Naive thymus-derived CD4-positive, alpha-beta T cell (primary cell): ENCODE measurements at regions not wholly inside any gene's neighbourhood (a gene's known extent, or its start where the extent isn't known, plus 50 kb on each side); places are given as distances from the start of the nearest gene placed in this dataset.
"Not testable (repeated sequence)": the region's sequence is repeated elsewhere in the genome, so short reads cannot be mapped to it uniquely, and the experiment has no call there.

Experiments
- ATAC-seq: fragments of 150-1000 bp; cut with Tn5 transposase; 2 replicates; pipeline ENCODE4 v1.10.0; 2021; ENCODE audit warnings: mild to moderate bottlenecking, moderate library complexity
- CTCF ChIA-PET: fragments of 350-600 bp; sonication (Branson Sonifier 250); formaldehyde crosslinking; loops from one replicate; lab custom pipeline; 2021; ENCODE audit warnings: antibody characterized with exemption; lab: Charles Lee
- POLR2A ChIA-PET: fragments of 350-600 bp; sonication (Branson Sonifier 250); formaldehyde crosslinking; loops from one replicate; lab custom pipeline; 2021; ENCODE audit warnings: antibody characterized with exemption, inconsistent platforms; lab: Charles Lee
- DNase-seq, 9 donors: peaks; one replicate each; pipeline versions ENCODE4 v3.0.0 to v3.0.0-alpha.2; 2020 to 2022; ENCODE audit warnings: mixed read lengths in 1 of 9
- H3K27ac ChIP-seq: one replicate; pipeline ENCODE4 v1.7.0; 2013; ENCODE audit warnings: mild to moderate bottlenecking, low read depth, low read length, moderate library complexity
- H3K27me3 ChIP-seq, 2 donors: one replicate each; pipeline ENCODE4 v1.7.0; 2013; ENCODE audit warnings: low read length in 2 of 2, mild to moderate bottlenecking in 2 of 2, moderate library complexity in 2 of 2; ENCODE audit not compliant: control insufficient read depth in 2 of 2, insufficient read depth in 2 of 2
- H3K36me3 ChIP-seq, 3 experiments: 1 replicate in 2 of 3; 2 replicates in 1 of 3; pipeline ENCODE4 v1.7.0; 2013; ENCODE audit warnings: low read length in 3 of 3, mild to moderate bottlenecking in 3 of 3, moderate library complexity in 1 of 3; ENCODE audit not compliant: insufficient read depth in 3 of 3, control insufficient read depth in 2 of 3
- H3K4me1 ChIP-seq, 2 donors: one replicate each; pipeline ENCODE4 v1.7.0; 2013; ENCODE audit warnings: low read length in 2 of 2, mild to moderate bottlenecking in 2 of 2, moderate library complexity in 1 of 2; ENCODE audit not compliant: control insufficient read depth in 2 of 2, insufficient read depth in 2 of 2
- H3K4me3 ChIP-seq: 2 replicates; pipeline ENCODE4 v1.7.0; 2013; ENCODE audit warnings: mild to moderate bottlenecking, low read length
- H3K9me3 ChIP-seq, 3 experiments: 1 replicate in 2 of 3; 2 replicates in 1 of 3; pipeline ENCODE4 v1.7.0; 2013; ENCODE audit warnings: low read length in 3 of 3; ENCODE audit not compliant: control insufficient read depth in 2 of 3
- H3K27ac Mint-ChIP-seq, 9 donors: one replicate each; pipeline ENCODE4 v1.8.0; 2020 to 2022; ENCODE audit warnings: mixed read lengths in 9 of 9, mild to moderate bottlenecking in 8 of 9, moderate library complexity in 5 of 9, inconsistent platforms in 2 of 9
- H3K27me3 Mint-ChIP-seq, 5 donors: one replicate each; pipeline ENCODE4 v1.8.0; 2021 to 2022; ENCODE audit warnings: mixed read lengths in 5 of 5, mild to moderate bottlenecking in 1 of 5
- H3K36me3 Mint-ChIP-seq, 5 donors: one replicate each; pipeline ENCODE4 v1.8.0; 2020 to 2022; ENCODE audit warnings: mixed read lengths in 5 of 5, mild to moderate bottlenecking in 3 of 5, inconsistent platforms in 1 of 5
- H3K4me1 Mint-ChIP-seq, 7 donors: one replicate each; pipeline ENCODE4 v1.8.0; 2020 to 2022; ENCODE audit warnings: mixed read lengths in 7 of 7, mild to moderate bottlenecking in 3 of 7, inconsistent platforms in 1 of 7
- H3K4me3 Mint-ChIP-seq, 10 donors: one replicate each; pipeline ENCODE4 v1.8.0; 2020 to 2022; ENCODE audit warnings: mild to moderate bottlenecking in 10 of 10, mixed read lengths in 10 of 10, moderate library complexity in 6 of 10, inconsistent platforms in 2 of 10
- H3K9me3 Mint-ChIP-seq, 11 donors: one replicate each; pipeline ENCODE4 v1.8.0; 2020 to 2022; ENCODE audit warnings: mixed read lengths in 11 of 11, mild to moderate bottlenecking in 4 of 11, inconsistent platforms in 1 of 11, moderate library complexity in 1 of 11
- intact Hi-C, 2 donors: fragments of 100-400 bp; cut with micrococcal nuclease; formaldehyde crosslinking; loops; one replicate each; pipeline ENCODE4 v1.15.1; 2023

DNA sequence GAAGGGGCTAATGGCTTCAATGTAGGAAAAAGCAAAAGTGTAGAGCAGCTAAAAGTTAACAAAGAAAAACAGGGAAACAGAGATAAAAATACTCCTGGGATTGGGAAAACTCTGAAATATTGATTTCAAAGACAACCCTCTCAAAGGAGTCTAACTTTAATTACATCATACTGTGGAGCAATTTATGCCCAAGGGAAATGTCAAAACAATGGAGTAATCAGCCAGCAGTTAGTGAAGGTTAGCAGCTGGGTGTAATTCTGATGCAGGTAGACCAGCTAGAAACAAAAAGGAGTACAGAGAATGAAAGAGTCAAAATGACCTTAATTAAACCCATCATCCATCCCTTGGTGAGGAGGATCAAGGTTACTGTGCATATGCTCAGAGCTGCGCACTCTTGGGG, 169.0 kb downstream of the ADAM29 start:
- Mint-ChIP-seq H3K27me3 (no peaks in the 10 kb centered on the region), H3K4me1 (no peaks in the 10 kb centered on the region), H3K9me3 (peaks cover 0 to 13% (median 0%) of the 10 kb centered on the region in 11 donors), H3K4me3 (no peak overlapping the region), H3K36me3 (no peaks in the 10 kb centered on the region), H3K27ac (no peak overlapping the region)
- no peaks in the 10 kb centered on the region for H3K4me1 ChIP-seq
- POLR2A ChIA-PET = no interaction called here
- DNase-seq (no peak), ATAC-seq (no peak)
- H3K27me3 ChIP-seq = no peaks in the 10 kb centered on the region
- no peaks in the 10 kb centered on the region for H3K9me3 ChIP-seq
- H3K27ac ChIP-seq = no peak overlapping the region
- intact Hi-C loops = no loop called here
- no peaks in the 10 kb centered on the region for H3K36me3 ChIP-seq
- CTCF ChIA-PET = no interaction called here
- H3K4me3 ChIP-seq = no peak overlapping the region

DNA sequence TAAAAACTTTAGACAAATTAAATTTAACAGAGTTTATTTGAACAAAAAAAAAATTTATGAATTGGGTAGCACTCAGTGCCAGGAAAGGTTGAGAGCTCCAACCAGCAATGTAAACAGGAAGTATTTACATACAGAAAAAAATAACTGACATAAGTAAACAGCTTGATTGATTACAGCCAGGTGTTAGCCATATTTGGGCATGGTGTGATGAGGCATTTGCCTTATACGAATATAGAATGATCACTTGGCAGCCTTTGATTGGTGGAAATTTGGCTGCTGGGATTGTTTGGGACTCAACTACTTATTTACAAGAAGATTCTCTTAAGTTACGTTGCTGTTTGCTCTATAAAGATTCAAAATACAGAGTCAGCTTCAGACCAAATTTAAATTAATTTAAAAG, 172.0 kb downstream of the ADAM29 start:
- ChIA-PET CTCF (no interaction called here), POLR2A (no interaction called here)
- Mint-ChIP-seq H3K4me1 (no peaks in the 10 kb centered on the region), H3K27ac (no peak overlapping the region), H3K27me3 (no peaks in the 10 kb centered on the region), H3K36me3 (no peaks in the 10 kb centered on the region), H3K9me3 (peaks cover 0 to 15% (median 2%) of the 10 kb centered on the region in 11 donors), H3K4me3 (no peak overlapping the region)
- Histone ChIP-seq H3K4me1 (no peaks in the 10 kb centered on the region), H3K9me3 (no peaks in the 10 kb centered on the region), H3K36me3 (no peaks in the 10 kb centered on the region), H3K27me3 (no peaks in the 10 kb centered on the region), H3K4me3 (no peak overlapping the region), H3K27ac (no peak overlapping the region)
- ATAC-seq (no peak), DNase-seq (no peak)
- intact Hi-C loops = no loop called here

DNA sequence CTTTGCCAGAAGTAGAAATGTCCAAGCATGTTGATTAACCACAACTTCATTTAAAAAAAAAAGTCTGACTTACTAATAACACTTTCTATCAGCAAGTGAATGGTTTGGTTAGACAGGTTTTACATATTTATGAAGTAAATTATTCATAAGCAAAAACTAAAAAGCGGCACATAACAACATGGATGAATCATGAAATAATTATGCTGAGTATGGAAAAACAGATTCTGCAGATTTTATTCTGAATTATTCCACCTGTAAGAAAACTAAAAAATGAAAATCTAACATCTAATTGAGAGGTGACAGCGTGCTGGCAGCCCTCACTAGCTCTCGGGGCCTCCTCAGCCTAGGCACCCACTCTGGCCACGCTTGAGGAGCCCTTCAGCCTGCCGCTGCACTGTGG, 173.5 kb downstream of the ADAM29 start:
- intact Hi-C loops = no loop called here

DNA sequence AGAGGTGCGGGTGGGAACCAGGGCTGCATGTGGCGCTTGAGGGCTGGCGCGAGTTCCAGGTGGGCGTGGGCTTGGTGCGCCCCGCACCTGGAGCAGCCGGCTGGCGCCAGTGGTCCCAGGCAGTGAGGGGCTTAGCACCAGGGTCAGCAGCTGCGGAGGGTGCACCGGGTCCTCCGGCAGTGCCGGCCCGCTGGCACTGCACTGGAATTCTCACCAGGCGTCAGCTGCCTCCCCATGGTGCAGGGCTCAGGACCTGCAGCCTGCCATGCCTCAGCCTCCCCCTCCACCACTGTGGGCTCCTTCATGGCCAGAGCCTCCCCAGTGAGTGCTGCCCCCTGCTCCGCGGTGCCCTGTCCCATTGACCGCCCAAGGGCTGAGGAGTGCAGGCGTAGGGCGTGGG, 174.0 kb downstream of the ADAM29 start:
- Histone ChIP-seq H3K36me3 (no peaks in the 10 kb centered on the region), H3K9me3 (no peaks in the 10 kb centered on the region), H3K27ac (no peak overlapping the region), H3K4me3 (no peak overlapping the region), H3K27me3 (no peaks in the 10 kb centered on the region), H3K4me1 (no peaks in the 10 kb centered on the region)
- ChIA-PET CTCF (no interaction called here), POLR2A (no interaction called here)
- H3K27ac Mint-ChIP-seq = no peak overlapping the region
- ATAC-seq (no peak), DNase-seq (no peak)
- H3K9me3 Mint-ChIP-seq = peaks cover 0 to 27% (median 3%) of the 10 kb centered on the region in 11 donors
- H3K4me1 Mint-ChIP-seq = no peaks in the 10 kb centered on the region
- intact Hi-C loops = no loop called here
- H3K36me3 Mint-ChIP-seq = no peaks in the 10 kb centered on the region
- no peaks in the 10 kb centered on the region for H3K27me3 Mint-ChIP-seq
- no peak overlapping the region for H3K4me3 Mint-ChIP-seq

More for the DNA sequence above, 173.5 kb downstream of the ADAM29 start:
- Mint-ChIP-seq H3K4me1 (no peaks in the 10 kb centered on the region), H3K36me3 (no peaks in the 10 kb centered on the region), H3K4me3 (no peak overlapping the region), H3K9me3 (peaks cover 0 to 27% (median 3%) of the 10 kb centered on the region in 11 donors), H3K27me3 (no peaks in the 10 kb centered on the region), H3K27ac (no peak overlapping the region)
- Histone ChIP-seq H3K9me3 (no peaks in the 10 kb centered on the region), H3K4me3 (no peak overlapping the region), H3K27ac (no peak overlapping the region), H3K36me3 (no peaks in the 10 kb centered on the region), H3K27me3 (no peaks in the 10 kb centered on the region), H3K4me1 (no peaks in the 10 kb centered on the region)
- ChIA-PET CTCF (no interaction called here), POLR2A (no interaction called here)
- DNase-seq (no peak), ATAC-seq (no peak)

DNA sequence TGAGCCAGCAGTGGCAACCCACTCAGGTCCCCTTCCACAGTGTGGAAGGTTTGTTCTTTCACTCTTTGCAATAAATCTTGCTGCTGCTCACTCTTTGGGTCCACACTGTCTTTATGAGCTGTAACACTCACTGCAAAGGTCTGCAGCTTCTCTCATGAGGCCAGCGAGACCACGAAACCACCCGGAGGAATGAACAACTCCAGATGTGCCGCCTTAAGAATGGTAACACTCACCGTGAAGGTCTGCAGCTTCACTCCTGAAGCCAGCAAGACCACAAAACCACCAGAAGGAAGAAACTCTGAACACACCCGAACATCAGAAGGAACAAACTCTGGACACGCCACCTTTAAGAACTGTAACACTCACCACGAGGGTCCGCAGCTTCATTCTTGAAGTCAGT, 174.9 kb downstream of the ADAM29 start:
- H3K27ac ChIP-seq, H3K4me1 ChIP-seq, H3K27me3 Mint-ChIP-seq, H3K9me3 ChIP-seq, intact Hi-C loops, H3K4me3 Mint-ChIP-seq, H3K4me1 Mint-ChIP-seq, CTCF ChIA-PET, POLR2A ChIA-PET, H3K4me3 ChIP-seq, ATAC-seq, H3K27me3 ChIP-seq, H3K27ac Mint-ChIP-seq, H3K36me3 ChIP-seq, H3K36me3 Mint-ChIP-seq, DNase-seq: not testable (repeated sequence)
- peaks cover 0 to 27% (median 4%) of the 10 kb centered on the region in 11 donors for H3K9me3 Mint-ChIP-seq

DNA sequence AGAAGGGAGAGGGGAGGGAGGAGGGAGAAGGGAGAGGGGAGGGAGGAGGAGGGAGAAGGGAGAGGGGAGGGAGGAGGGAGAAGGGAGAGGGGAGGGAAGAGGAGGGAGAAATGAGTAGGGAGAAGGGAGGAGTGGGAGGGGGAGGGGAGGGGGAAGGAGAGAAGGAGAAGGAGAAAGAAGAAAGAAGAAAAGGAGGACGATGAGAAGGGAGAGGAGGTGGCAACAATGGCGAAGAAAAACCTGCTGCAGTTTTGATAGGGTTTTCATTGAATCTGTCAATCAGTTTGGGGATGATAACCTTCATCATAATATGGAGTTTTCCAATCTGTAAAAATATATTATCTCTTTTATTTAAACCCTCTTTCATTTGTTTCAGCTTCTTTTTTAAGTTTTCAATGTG, 185.2 kb downstream of the ADAM29 start:
- Histone ChIP-seq H3K36me3 (no peaks in the 10 kb centered on the region), H3K27me3 (no peaks in the 10 kb centered on the region), H3K4me1 (no peaks in the 10 kb centered on the region), H3K27ac (no peak overlapping the region), H3K4me3 (no peak overlapping the region), H3K9me3 (no peaks in the 10 kb centered on the region)
- ATAC-seq = no peak
- Mint-ChIP-seq H3K4me3 (no peak overlapping the region), H3K36me3 (peaks cover 0 to under 1% (median 0%) of the 10 kb centered on the region in 5 donors), H3K27ac (no peak overlapping the region), H3K9me3 (peaks cover 0 to 15% (median 8%) of the 10 kb centered on the region in 11 donors), H3K27me3 (no peaks in the 10 kb centered on the region), H3K4me1 (no peaks in the 10 kb centered on the region)
- POLR2A ChIA-PET = no interaction called here
- DNase-seq = no peak
- intact Hi-C loops = no loop called here
- CTCF ChIA-PET = no interaction called here

DNA sequence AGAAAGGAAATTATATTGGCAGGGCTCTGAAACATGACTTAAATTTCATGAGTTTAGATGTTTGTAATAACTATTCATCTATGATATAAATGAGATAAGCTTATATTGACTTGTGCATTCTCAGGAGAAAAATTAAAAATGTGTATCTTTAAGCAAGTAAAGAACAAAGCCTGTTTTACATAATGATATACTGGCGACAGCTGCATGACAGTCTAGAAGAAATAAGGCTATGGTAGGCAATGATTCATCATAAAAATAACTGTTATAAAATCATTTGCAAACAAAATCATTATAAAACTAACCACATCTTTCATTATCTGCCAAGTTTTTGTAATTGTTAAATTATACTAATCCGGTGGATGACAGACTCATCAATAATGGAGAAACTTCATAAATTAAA, 188.1 kb downstream of the ADAM29 start:
- no peak overlapping the region for H3K27ac ChIP-seq
- no peaks in the 10 kb centered on the region for H3K36me3 ChIP-seq
- H3K4me1 ChIP-seq = no peaks in the 10 kb centered on the region
- Mint-ChIP-seq H3K27ac (no peak overlapping the region), H3K36me3 (peaks cover 0 to 5% (median 0%) of the 10 kb centered on the region in 5 donors), H3K4me1 (no peaks in the 10 kb centered on the region), H3K9me3 (peaks cover 8 to 43% (median 20%) of the 10 kb centered on the region in 11 donors), H3K4me3 (no peak overlapping the region), H3K27me3 (no peaks in the 10 kb centered on the region)
- no peak for DNase-seq
- ChIA-PET CTCF (no interaction called here), POLR2A (no interaction called here)
- H3K9me3 ChIP-seq = peaks cover 0 to 12% (median 0%) of the 10 kb centered on the region in 3 experiments
- H3K4me3 ChIP-seq = no peak overlapping the region
- intact Hi-C loops = no loop called here
- no peak for ATAC-seq
- H3K27me3 ChIP-seq = no peaks in the 10 kb centered on the region
